ENCODE measurements at regions not wholly inside any gene's neighbourhood (a gene's known extent, or its start where the extent isn't known, plus 50 kb on each side); places are given as distances from the start of the nearest gene placed in this dataset.

GRCh38 chr5:171615705-171616640, 169.6 kb upstream of the SMIM23 start:
- Histone ChIP-seq H3K27ac (no peak overlapping the region), H3K4me3 (no peak overlapping the region)
- no peak for TF ChIP-seq CTCF (IDR thresholded peaks at IDR 0.05)
- peak; percentile 47 for DNase-seq (ENCODE audit: low spot score)

GRCh38 chr5:171617266-171617665, 168.4 kb upstream of the SMIM23 start:
- no peak for TF ChIP-seq CTCF (IDR thresholded peaks at IDR 0.05)
- DNase-seq (ENCODE audit: low spot score), result no peak
- Histone ChIP-seq H3K27ac (no peak overlapping the region), H3K4me3 (no peak overlapping the region)

- Histone ChIP-seq H3K4me3 (no peak overlapping the region), H3K27ac (no peak overlapping the region)
- no peak for TF ChIP-seq CTCF (IDR thresholded peaks at IDR 0.05)
- no peak for DNase-seq (ENCODE audit: low spot score)
Observed at GRCh38 chr5:171617817-171618591, 167.6 kb upstream of the SMIM23 start.

GRCh38 chr5:171619196-171619595, 166.4 kb upstream of the SMIM23 start:
- TF ChIP-seq CTCF (IDR thresholded peaks at IDR 0.05), result no peak
- Histone ChIP-seq H3K4me3 (no peak overlapping the region), H3K27ac (no peak overlapping the region)
- DNase-seq (ENCODE audit: low spot score), result peak; percentile 28

- TF ChIP-seq CTCF (IDR thresholded peaks at IDR 0.05), result no peak
- H3K27ac ChIP-seq, result no peak overlapping the region
- DNase-seq (ENCODE audit: low spot score), result no peak
- H3K4me3 ChIP-seq, result no peak overlapping the region
Observed at GRCh38 chr5:171619744-171620143, 165.9 kb upstream of the SMIM23 start.

GRCh38 chr5:171622010-171622409, 163.6 kb upstream of the SMIM23 start:
- no peak for DNase-seq (ENCODE audit: low spot score)

More at GRCh38 chr5:171622010-171622409, 163.6 kb upstream of the SMIM23 start:
- Histone ChIP-seq H3K4me3 (no peak overlapping the region), H3K27ac (no peak overlapping the region)
- no peak for TF ChIP-seq CTCF (IDR thresholded peaks at IDR 0.05)

All from coronary artery (tissue), 2 donors.